Dedifferentiated amniotic fluid mesenchymal stem cell (primary cell): ENCODE measurements at regions not wholly inside any gene's neighbourhood (a gene's known extent, or its start where the extent isn't known, plus 50 kb on each side); places are given as distances from the start of the nearest gene placed in this dataset.

Experiments
- DNase-seq: peaks from one replicate; pipeline ENCODE4 v3.0.0-alpha.2; 2016; ENCODE audit errors: extremely low spot score

GRCh38 chr2:103103678-103104077, 341.8 kb downstream of the TMEM182 start:
- DNase-seq, result no peak

- DNase-seq, result no peak
Observed at GRCh38 chr2:103119352-103119751, 357.5 kb downstream of the TMEM182 start.

GRCh38 chr2:103121106-103121505, 359.3 kb downstream of the TMEM182 start:
- DNase-seq, result no peak

GRCh38 chr2:103123516-103123915, 361.7 kb downstream of the TMEM182 start:
- no peak for DNase-seq

GRCh38 chr2:103130857-103131256, 369.0 kb downstream of the TMEM182 start:
- no peak for DNase-seq

- no peak for DNase-seq
Observed at GRCh38 chr2:103132536-103133217, 370.8 kb downstream of the TMEM182 start.

- DNase-seq, result no peak
Observed at GRCh38 chr2:103135679-103136078, 373.8 kb downstream of the TMEM182 start.

GRCh38 chr2:103138123-103138901, 376.5 kb downstream of the TMEM182 start:
- DNase-seq, result no peak

GRCh38 chr2:103139628-103140268, 377.9 kb downstream of the TMEM182 start:
- DNase-seq, result no peak

- no peak for DNase-seq
Observed at GRCh38 chr2:103144837-103145236, 383.0 kb downstream of the TMEM182 start.

GRCh38 chr2:103145739-103146138, 383.9 kb downstream of the TMEM182 start:
- no peak for DNase-seq

GRCh38 chr2:103151046-103151445, 389.2 kb downstream of the TMEM182 start:
- DNase-seq, result no peak

GRCh38 chr2:103152556-103152955, 390.7 kb downstream of the TMEM182 start:
- DNase-seq, result no peak

GRCh38 chr2:103153580-103154284, 391.9 kb downstream of the TMEM182 start:
- no peak for DNase-seq

- no peak for DNase-seq
Observed at GRCh38 chr2:103155308-103155707, 393.5 kb downstream of the TMEM182 start.

- no peak for DNase-seq
Observed at GRCh38 chr2:103159018-103159417, 397.2 kb downstream of the TMEM182 start.

GRCh38 chr2:103161456-103162289, 399.8 kb downstream of the TMEM182 start:
- peak; percentile 46 for DNase-seq

GRCh38 chr2:103164748-103165147, 402.9 kb downstream of the TMEM182 start:
- no peak for DNase-seq

GRCh38 chr2:103165836-103166235, 404.0 kb downstream of the TMEM182 start:
- no peak for DNase-seq

GRCh38 chr2:103166456-103167324, 404.9 kb downstream of the TMEM182 start:
- DNase-seq, result no peak
